HepG2 (cell line): ENCODE measurements at regions not wholly inside any gene's neighbourhood (a gene's known extent, or its start where the extent isn't known, plus 50 kb on each side); places are given as distances from the start of the nearest gene placed in this dataset.

Source experiments
- ATAC-seq: fragments of 200-7000 bp; cut with Tn5 transposase; 3 replicates; pipeline ENCODE4 v1.9.1; 2020; ENCODE audit warnings: mild to moderate bottlenecking, moderate library complexity
- BruUV-seq: library from RNA; stranded (reverse); fragments of 400-500 nt; replicated peaks from 2 replicates; lab custom pipeline; 2021; lab: Mats Ljungman, UMichigan
- CTCF ChIA-PET: fragments of 300-600 bp; formaldehyde crosslinking; extraction: SDS; loops from one replicate; lab custom pipeline; 2021; ENCODE audit warnings: low total read pairs, inconsistent platforms, low intra/inter-chr PET ratio; lab: Yijun Ruan, JAX
- POLR2A ChIA-PET: fragments of 350-600 bp; sonication (Branson Sonifier 250); formaldehyde crosslinking; loops from one replicate; lab custom pipeline; 2020; ENCODE audit warnings: antibody characterized with exemption, inconsistent platforms; lab: Yijun Ruan, JAX
- DNase-seq: peaks from one replicate; pipeline ENCODE4 v3.0.0-alpha.2; 2015; ENCODE audit warnings: low spot score
- FAIRE-seq: peaks from 3 replicates; lab custom pipeline; 2011; peaks lifted over from hg19 to GRCh38; lab: Jason Lieb, UNC
- H2AFZ ChIP-seq: one replicate; pipeline ENCODE4 v1.6.1; 2011; ENCODE audit warnings: low read length, inconsistent platforms
- H3K27ac ChIP-seq: fragments of 300-600 bp; 3 replicates; pipeline ENCODE4 v1.8.0; 2011; ENCODE audit warnings: mixed run types, mild to moderate bottlenecking, mixed read lengths, low read length, inconsistent platforms; ENCODE audit not compliant: insufficient read depth; ENCODE audit errors: extremely low read length
- H3K27me3 ChIP-seq, 2 experiments: fragments of 200-600 bp in 1 of 2; 2 replicates in 1 of 2; 3 replicates in 1 of 2; pipeline versions ENCODE4 v1.6.0 to v1.8.0; 2011; ENCODE audit warnings: low read length in 2 of 2, mild to moderate bottlenecking in 2 of 2, moderate library complexity in 2 of 2, inconsistent platforms in 1 of 2; ENCODE audit not compliant: insufficient read depth in 2 of 2, control insufficient read depth in 1 of 2
- H3K36me3 ChIP-seq, 2 experiments: fragments of 200-600 bp in 1 of 2; replicated peaks in 1 of 2; 2 replicates in 1 of 2; 3 replicates in 1 of 2; pipeline versions ENCODE4 v1.5.1 to v1.8.0; 2011; ENCODE audit warnings: low read length in 2 of 2, inconsistent platforms in 1 of 2; ENCODE audit not compliant: insufficient read depth in 2 of 2, control insufficient read depth in 1 of 2
- H3K4me1 ChIP-seq: 2 replicates; pipeline ENCODE4 v1.5.1; 2012; ENCODE audit warnings: low read length, inconsistent platforms; ENCODE audit not compliant: insufficient read depth
- H3K4me2 ChIP-seq: 2 replicates; pipeline ENCODE4 v1.6.0; 2011; ENCODE audit warnings: low read depth, low read length, inconsistent platforms
- H3K4me3 ChIP-seq, 3 experiments: fragments of 200-600 bp in 1 of 3; sonication (generic), shearing (Covaris generic) in 1 of 3; replicated peaks in 1 of 3; 2 replicates each; pipeline ENCODE4 v1.5.1; 2011 to 2016; ENCODE audit warnings: low read length in 3 of 3, inconsistent platforms in 2 of 3, low read depth in 2 of 3, mild to moderate bottlenecking in 2 of 3, control low read depth in 1 of 3, mixed read lengths in 1 of 3; ENCODE audit not compliant: insufficient read depth in 1 of 3
- H3K79me2 ChIP-seq: one replicate; pipeline ENCODE4 v1.6.1; 2011; ENCODE audit warnings: low read length, inconsistent platforms; ENCODE audit not compliant: insufficient read depth
- H3K9ac ChIP-seq: 2 replicates; pipeline ENCODE4 v1.6.0; 2011; ENCODE audit warnings: mild to moderate bottlenecking, low read depth, low read length, inconsistent platforms; ENCODE audit not compliant: insufficient read depth
- H3K9me3 ChIP-seq: 2 replicates; pipeline ENCODE4 v1.5.1; 2012; ENCODE audit warnings: mild to moderate bottlenecking, low read length
- H4K20me1 ChIP-seq: 2 replicates; pipeline ENCODE4 v1.6.0; 2011; ENCODE audit warnings: inconsistent platforms, mild to moderate bottlenecking, low read length, moderate library complexity; ENCODE audit not compliant: insufficient read depth
- ATF1 ChIP-seq: IDR thresholded peaks from 2 replicates; pipeline ENCODE4 v1.6.1; 2016; ENCODE audit warnings: mild to moderate bottlenecking, control low read depth
- CERS6 ChIP-seq: sonication (generic); formaldehyde crosslinking; IDR thresholded peaks from 2 replicates; pipeline ENCODE4 v1.5.0; 2020; ENCODE audit warnings: missing genetic modification reagents
- CTCF ChIP-seq: sonication (generic); formaldehyde crosslinking; IDR thresholded peaks from 2 replicates; pipeline ENCODE4 v1.5.0; 2020; ENCODE audit warnings: mild to moderate bottlenecking, missing genetic modification reagents, moderate library complexity
- DMTF1 ChIP-seq: sonication (generic); formaldehyde crosslinking; IDR thresholded peaks from 2 replicates; pipeline ENCODE4 v1.4.0; 2020; ENCODE audit warnings: mild to moderate bottlenecking, missing genetic modification reagents
- EED ChIP-seq: sonication (generic); formaldehyde crosslinking; IDR thresholded peaks from 2 replicates; pipeline ENCODE4 v1.5.0; 2020; ENCODE audit warnings: mild to moderate bottlenecking, missing genetic modification reagents
- HHEX ChIP-seq: IDR thresholded peaks from 2 replicates; pipeline ENCODE4 v1.6.1; 2016; ENCODE audit warnings: control low read depth
- IRF2 ChIP-seq: IDR thresholded peaks from 2 replicates; pipeline ENCODE4 v1.6.1; 2018; ENCODE audit warnings: missing genetic modification reagents, missing compliant biosample characterization
- PHF5A ChIP-seq: IDR thresholded peaks from one replicate; pipeline ENCODE4 v1.6.1; 2018; ENCODE audit warnings: low read depth, missing genetic modification reagents; ENCODE audit not compliant: unreplicated experiment
- SMARCE1 ChIP-seq: fragments of 450-650 bp; IDR thresholded peaks from 2 replicates; pipeline ENCODE4 v1.6.1; 2017; ENCODE audit warnings: borderline replicate concordance
- ZNF101 ChIP-seq: sonication (generic); formaldehyde crosslinking; IDR thresholded peaks from 2 replicates; pipeline ENCODE4 v1.4.0; 2020; ENCODE audit warnings: mild to moderate bottlenecking, low read depth, missing genetic modification reagents, borderline replicate concordance
- ZNF136 ChIP-seq: sonication (generic); formaldehyde crosslinking; IDR thresholded peaks from 2 replicates; pipeline ENCODE4 v1.8.1; 2022; ENCODE audit warnings: low read depth, mild to moderate bottlenecking, moderate library complexity, missing genetic modification reagents
- ZNF432 ChIP-seq: sonication (generic); formaldehyde crosslinking; IDR thresholded peaks from 2 replicates; pipeline ENCODE4 v1.5.0; 2020; ENCODE audit warnings: missing genetic modification reagents, mild to moderate bottlenecking, borderline replicate concordance
- ZNF577 ChIP-seq: sonication (generic); formaldehyde crosslinking; IDR thresholded peaks from 2 replicates; pipeline ENCODE4 v1.4.0; 2020; ENCODE audit warnings: mild to moderate bottlenecking, low read depth, missing genetic modification reagents, borderline replicate concordance
- ZNF605 ChIP-seq: sonication (generic); formaldehyde crosslinking; IDR thresholded peaks from 2 replicates; pipeline ENCODE4 v1.8.0; 2022; ENCODE audit warnings: mild to moderate bottlenecking, missing genetic modification reagents
- ZNF790 ChIP-seq: sonication (generic); formaldehyde crosslinking; IDR thresholded peaks from 2 replicates; pipeline ENCODE4 v1.8.0; 2022; ENCODE audit warnings: missing genetic modification reagents, mild to moderate bottlenecking, borderline replicate concordance
- WGBS: methylation state at CpG from one replicate; pipeline ENCODE4 v1.1.6; 2017; ENCODE audit warnings: low lambda C conversion rate; 5-methylcytosine and 5-hydroxymethylcytosine counted together
- in situ Hi-C: cut with HindIII; loops from 2 replicates; pipeline ENCODE4 v1.10.0; 2017; ENCODE audit warnings: low pct_unique_long_range_greater_than_20kb; ENCODE audit not compliant: extremely low pct_ligation_motif_present
- intact Hi-C: fragments of 100-400 bp; cut with micrococcal nuclease; formaldehyde crosslinking; loops from one replicate; pipeline ENCODE4 v1.10.0; 2022; ENCODE audit not compliant: unreplicated experiment

- intact Hi-C loops: loop anchor here (10.0 kb wide), 1 partner anchor 740 kb away; no protein-coding TSS in a partner anchor
- Histone ChIP-seq H3K4me3 (no peak overlapping the region), H4K20me1 (no peaks in the 10 kb centered on the region), H3K9me3 (no peaks in the 10 kb centered on the region), H3K27ac (no peak overlapping the region), H3K4me1 (no peaks in the 10 kb centered on the region), H3K4me2 (no peak overlapping the region), H3K27me3 (peaks cover 0 to 20% of the 10 kb centered on the region in 2 experiments; a peak in 4 of 5 replicates), H3K9ac (no peak overlapping the region), H3K79me2 (no peaks in the 10 kb centered on the region), H3K36me3 (no peaks in the 10 kb centered on the region), H2AFZ (no peak overlapping the region)
- BruUV-seq: no TSS peak
- POLR2A ChIA-PET: no interaction called here
- FAIRE-seq: no peak
- CTCF ChIA-PET: no interaction called here
- in situ Hi-C loops: no loop called here
- WGBS: 0% methylated on average over 4 of the region's 4 CpGs
- no peak for DNase-seq
- TF ChIP-seq IRF2 (CRISPR knock-in tag) (no peak), EED (CRISPR knock-in tag) (no peak)
- ATAC-seq: no peak
Measured at GRCh38 chr15:69725275-69725674, 272.7 kb downstream of the RPLP1 start.

- WGBS: 0% methylated on average over 2 of the region's 2 CpGs
- DNase-seq: no peak
- no peak overlapping the region for H3K27ac ChIP-seq
- H3K4me3 ChIP-seq: no peak overlapping the region
- ChIA-PET POLR2A (no interaction called here), CTCF (no interaction called here)
- no peak overlapping the region for H2AFZ ChIP-seq
- no peaks in the 10 kb centered on the region for H3K9me3 ChIP-seq
- peaks cover 0 to 24% of the 10 kb centered on the region in 2 experiments; a peak in 4 of 5 replicates for H3K27me3 ChIP-seq
- no peak for FAIRE-seq
- ATAC-seq: no peak; the same call in 2 of the 3 replicates
- no peak overlapping the region for H3K9ac ChIP-seq
- intact Hi-C loops: loop anchor here (10.0 kb wide), 1 partner anchor 739 kb away; no protein-coding TSS in a partner anchor
- H3K36me3 ChIP-seq: no peaks in the 10 kb centered on the region
- no TSS peak for BruUV-seq
- no peaks in the 10 kb centered on the region for H3K4me1 ChIP-seq
- no peak overlapping the region for H3K4me2 ChIP-seq
- no peaks in the 10 kb centered on the region for H4K20me1 ChIP-seq
- H3K79me2 ChIP-seq: no peaks in the 10 kb centered on the region
- in situ Hi-C loops: no loop called here
- TF ChIP-seq ZNF577 (CRISPR knock-in tag): no peak
- no peak for TF ChIP-seq PHF5A (CRISPR knock-in tag)
- no peak for TF ChIP-seq CERS6 (CRISPR knock-in tag)
- no peak for TF ChIP-seq SMARCE1
- no peak for TF ChIP-seq HHEX (CRISPR knock-in tag)
- no peak for TF ChIP-seq ATF1 (CRISPR knock-in tag)
- no peak for TF ChIP-seq ZNF432
- TF ChIP-seq ZNF790 (CRISPR knock-in tag): no peak
- TF ChIP-seq ZNF605: no peak
- no peak for TF ChIP-seq DMTF1 (CRISPR knock-in tag)
- TF ChIP-seq ZNF101: no peak
- TF ChIP-seq CTCF: no peak
- no peak for TF ChIP-seq ZNF136
Measured at GRCh38 chr15:69725957-69726356, 273.3 kb downstream of the RPLP1 start.
